MCF 10A (cell line): ENCODE measurements at regions not wholly inside any gene's neighbourhood (a gene's known extent, or its start where the extent isn't known, plus 50 kb on each side); places are given as distances from the start of the nearest gene placed in this dataset.

Experiments
- BruUV-seq: library from RNA; stranded (reverse); fragments of 400-500 nt; replicated peaks from 2 replicates; lab custom pipeline; 2021; lab: Mats Ljungman, UMichigan
- CTCF ChIA-PET: fragments of 300-600 bp; sonication (Branson Sonifier 250); formaldehyde crosslinking; extraction: SDS; loops from one replicate; lab custom pipeline; 2021; ENCODE audit warnings: antibody characterized with exemption, inconsistent platforms; lab: Yijun Ruan, JAX
- POLR2A ChIA-PET: fragments of 300-600, 350-650 bp; sonication (Branson Sonifier 250); formaldehyde crosslinking; extraction: SDS; loops from one replicate; lab custom pipeline; 2020; ENCODE audit warnings: antibody characterized with exemption, inconsistent platforms; lab: Yijun Ruan, JAX
- DNase-seq: peaks from one replicate; pipeline ENCODE4 v3.0.0-alpha.2; 2018; ENCODE audit not compliant: unreplicated experiment
- H3K27ac Mint-ChIP-seq: one replicate; pipeline ENCODE4 v1.8.0; 2022; ENCODE audit warnings: mild to moderate bottlenecking, low read depth, mixed read lengths; ENCODE audit not compliant: unreplicated experiment
- H3K27me3 Mint-ChIP-seq: one replicate; pipeline ENCODE4 v1.8.0; 2022; ENCODE audit warnings: mixed read lengths; ENCODE audit not compliant: insufficient read depth, unreplicated experiment
- H3K36me3 Mint-ChIP-seq: one replicate; pipeline ENCODE4 v1.8.0; 2022; ENCODE audit warnings: mild to moderate bottlenecking, moderate library complexity, mixed read lengths; ENCODE audit not compliant: insufficient read depth, unreplicated experiment
- H3K4me1 Mint-ChIP-seq: one replicate; pipeline ENCODE4 v1.8.0; 2022; ENCODE audit warnings: mixed read lengths; ENCODE audit not compliant: insufficient read depth, unreplicated experiment
- H3K4me3 Mint-ChIP-seq: one replicate; pipeline ENCODE4 v1.8.0; 2022; ENCODE audit warnings: mild to moderate bottlenecking, moderate library complexity, mixed read lengths; ENCODE audit not compliant: unreplicated experiment
- H3K9me3 Mint-ChIP-seq: one replicate; pipeline ENCODE4 v1.8.0; 2022; ENCODE audit warnings: mixed read lengths; ENCODE audit not compliant: unreplicated experiment
- CTCF ChIP-seq: fragments of 200-600 bp; IDR thresholded peaks from one replicate; pipeline ENCODE4 v1.8.0; 2022; ENCODE audit warnings: antibody characterized with exemption, mild to moderate bottlenecking; ENCODE audit not compliant: unreplicated experiment
- intact Hi-C: fragments of 100-400 bp; cut with micrococcal nuclease; formaldehyde crosslinking; loops from 2 replicates; pipeline ENCODE4 v1.14.1; 2022

GRCh38 chr4:54800831-54801530 lies 143.2 kb downstream of the KIT start:
- ChIA-PET CTCF (interaction anchor here (0.6 to 1.1 kb wide), 2 partner anchors 161 to 423 kb away, joined by 3 to 4 read pairs; no protein-coding TSS in a partner anchor), POLR2A (interaction anchor here (0.7 kb wide), 1 partner anchor 18 kb away, joined by 3 read pairs; no protein-coding TSS in a partner anchor)
- intact Hi-C loops, result no loop called here
- no peaks in the 10 kb centered on the region for H3K4me1 Mint-ChIP-seq
- TF ChIP-seq CTCF, result no peak
- H3K4me3 Mint-ChIP-seq, result no peak overlapping the region
- no peak for DNase-seq
- no peaks in the 10 kb centered on the region for H3K9me3 Mint-ChIP-seq
- H3K36me3 Mint-ChIP-seq, result no peaks in the 10 kb centered on the region
- BruUV-seq, result no TSS peak
- no peak overlapping the region for H3K27ac Mint-ChIP-seq
- H3K27me3 Mint-ChIP-seq, result peaks cover 12% of the 10 kb centered on the region

GRCh38 chr4:54794579-54794978 lies 136.8 kb downstream of the KIT start:
- POLR2A ChIA-PET, result no interaction called here
- no peaks in the 10 kb centered on the region for H3K36me3 Mint-ChIP-seq
- no peak for DNase-seq
- intact Hi-C loops, result no loop called here
- no TSS peak for BruUV-seq
- no peaks in the 10 kb centered on the region for H3K4me1 Mint-ChIP-seq
- no peak overlapping the region for H3K4me3 Mint-ChIP-seq
- no peak for TF ChIP-seq CTCF
- CTCF ChIA-PET, result interaction anchor here (0.8 kb wide), 1 partner anchor 9 kb away, joined by 4 read pairs; no protein-coding TSS in a partner anchor
- H3K9me3 Mint-ChIP-seq, result no peaks in the 10 kb centered on the region
- no peak overlapping the region for H3K27ac Mint-ChIP-seq
- H3K27me3 Mint-ChIP-seq, result peaks cover 19% of the 10 kb centered on the region

GRCh38 chr4:54793856-54794422 lies 136.2 kb downstream of the KIT start:
- Mint-ChIP-seq H3K9me3 (no peaks in the 10 kb centered on the region), H3K4me3 (no peak overlapping the region), H3K36me3 (no peaks in the 10 kb centered on the region), H3K4me1 (no peaks in the 10 kb centered on the region), H3K27ac (no peak overlapping the region), H3K27me3 (peaks cover 13% of the 10 kb centered on the region)
- POLR2A ChIA-PET, result no interaction called here
- no peak for TF ChIP-seq CTCF
- BruUV-seq, result no TSS peak
- DNase-seq, result no peak
- intact Hi-C loops, result no loop called here
- CTCF ChIA-PET, result interaction anchor here (0.8 to 1.1 kb wide), 2 partner anchors 10 to 16 kb away, joined by 3 to 4 read pairs; no protein-coding TSS in a partner anchor
